HCT116 (cell line): ENCODE measurements at regions not wholly inside any gene's neighbourhood (a gene's known extent, or its start where the extent isn't known, plus 50 kb on each side); places are given as distances from the start of the nearest gene placed in this dataset.

Experiments
- ATAC-seq: fragments of 200-7000 bp; cut with Tn5 transposase; 2 replicates; pipeline ENCODE4 v1.9.1; 2020; ENCODE audit warnings: mild to moderate bottlenecking, moderate library complexity
- BruUV-seq: library from RNA; stranded (reverse); fragments of 400-500 nt; replicated peaks from 2 replicates; lab custom pipeline; 2021; lab: Mats Ljungman, UMichigan
- CTCF ChIA-PET: fragments of 300-600 bp; sonication (Branson Sonifier 250); formaldehyde crosslinking; loops from one replicate; lab custom pipeline; 2021; ENCODE audit warnings: antibody characterized with exemption; lab: Charles Lee
- POLR2A ChIA-PET: fragments of 300-600, 350-600 bp; sonication (Branson Sonifier 250); formaldehyde crosslinking; loops from one replicate; lab custom pipeline; 2021; ENCODE audit warnings: antibody characterized with exemption; lab: Charles Lee
- RAD21 ChIA-PET, 2 experiments: fragments of 300-600 bp; sonication (Branson Sonifier 250); formaldehyde crosslinking; loops; one replicate each; lab custom pipeline; 2023; ENCODE audit warnings: low total read pairs in 2 of 2; ENCODE audit not compliant: uncharacterized antibody in 2 of 2, unreplicated experiment in 2 of 2, low non-redundant PET in 1 of 2; lab: Charles Lee
- DNase-seq: peaks from one replicate; pipeline ENCODE4 v3.0.0-alpha.2; 2010; ENCODE audit warnings: low read depth, low spot score
- H2AFZ ChIP-seq: fragments of 200-600 bp; shearing (Covaris generic), sonication (generic); 2 replicates; pipeline ENCODE4 v1.6.1; 2017; ENCODE audit warnings: low read depth, mixed run types, mixed read lengths, antibody characterized with exemption, low read length; ENCODE audit not compliant: poor library complexity, severe bottlenecking
- H3K27ac ChIP-seq: 2 replicates; pipeline ENCODE4 v1.5.1; 2012; ENCODE audit warnings: low read depth, low read length
- H3K27me3 ChIP-seq: fragments of 200-600 bp; sonication (generic); 2 replicates; pipeline ENCODE4 v1.6.1; 2016; ENCODE audit warnings: mixed run types, low read length, mixed read lengths; ENCODE audit not compliant: insufficient read depth
- H3K36me3 ChIP-seq, 2 experiments: fragments of 200-500 bp in 1 of 2; fragments of 200-600 bp in 1 of 2; sonication (Bioruptor generic) in 1 of 2; sonication (generic) in 1 of 2; 2 replicates each; pipeline versions ENCODE4 v1.5.1 to v1.6.1; 2014 to 2016; ENCODE audit warnings: low read length in 2 of 2, inconsistent platforms in 1 of 2, mixed read lengths in 1 of 2, mixed run types in 1 of 2; ENCODE audit not compliant: insufficient read depth in 2 of 2, control insufficient read depth in 1 of 2
- H3K4me1 ChIP-seq, 2 experiments: fragments of 200-600 bp in 1 of 2; sonication (generic) in 1 of 2; 2 replicates each; pipeline versions ENCODE4 v1.5.1 to v1.6.1; 2012 to 2017; ENCODE audit warnings: low read length in 2 of 2, inconsistent platforms in 1 of 2, mild to moderate bottlenecking in 1 of 2, mixed read lengths in 1 of 2, mixed run types in 1 of 2, moderate library complexity in 1 of 2; ENCODE audit not compliant: insufficient read depth in 2 of 2, control insufficient read depth in 1 of 2
- H3K4me2 ChIP-seq: fragments of 200-600 bp; sonication (generic); 2 replicates; pipeline ENCODE4 v1.6.1; 2017; ENCODE audit warnings: mixed run types, low read length, mixed read lengths
- H3K4me3 ChIP-seq, 2 experiments: fragments of 200-600 bp in 1 of 2; sonication (generic) in 1 of 2; replicated peaks in 1 of 2; 2 replicates each; pipeline ENCODE4 v1.5.1; 2011 to 2016; ENCODE audit warnings: low read length in 2 of 2, control low read depth in 1 of 2, low read depth in 1 of 2, mild to moderate bottlenecking in 1 of 2, mixed read lengths in 1 of 2, mixed run types in 1 of 2
- H3K79me2 ChIP-seq: fragments of 200-600 bp; sonication (generic); 2 replicates; pipeline ENCODE4 v1.6.1; 2017; ENCODE audit warnings: mild to moderate bottlenecking, mixed run types, low read length, moderate library complexity, mixed read lengths; ENCODE audit not compliant: insufficient read depth
- H3K9ac ChIP-seq: fragments of 200-600 bp; sonication (generic); 2 replicates; pipeline ENCODE4 v1.6.1; 2016; ENCODE audit warnings: low read length, mixed read lengths
- H3K9me2 ChIP-seq: fragments of 200-600 bp; sonication (generic), shearing (Covaris generic); 2 replicates; pipeline ENCODE4 v1.6.1; 2017; ENCODE audit warnings: mixed run types, mild to moderate bottlenecking, moderate library complexity; ENCODE audit not compliant: insufficient read depth
- H3K9me3 ChIP-seq, 2 experiments: fragments of 200-500 bp in 1 of 2; fragments of 200-600 bp in 1 of 2; sonication (Bioruptor generic) in 1 of 2; sonication (generic) in 1 of 2; 2 replicates each; pipeline ENCODE4 v1.6.1; 2014 to 2017; ENCODE audit warnings: low read length in 2 of 2, mixed read lengths in 2 of 2, inconsistent platforms in 1 of 2, low read depth in 1 of 2, mild to moderate bottlenecking in 1 of 2, mixed run types in 1 of 2, moderate library complexity in 1 of 2; ENCODE audit not compliant: control insufficient read depth in 1 of 2, insufficient read depth in 1 of 2
- H4K20me1 ChIP-seq: fragments of 200-600 bp; sonication (generic), shearing (Covaris generic); 2 replicates; pipeline ENCODE4 v1.6.1; 2017; ENCODE audit warnings: mixed run types, mild to moderate bottlenecking, moderate library complexity; ENCODE audit not compliant: insufficient read depth
- CEBPB ChIP-seq: IDR thresholded peaks from 2 replicates; pipeline ENCODE4 v1.6.1; 2012; ENCODE audit warnings: low read depth
- EGR1 ChIP-seq: IDR thresholded peaks from 2 replicates; pipeline ENCODE4 v1.6.1; 2012; ENCODE audit warnings: low read depth
- EZH2 ChIP-seq: fragments of 200-600 bp; sonication (generic); IDR thresholded peaks from 2 replicates; pipeline ENCODE4 v1.6.1; 2017; ENCODE audit warnings: antibody characterized with exemption, mixed run types
- FOSL1 ChIP-seq: IDR thresholded peaks from 2 replicates; pipeline ENCODE4 v1.6.1; 2012; ENCODE audit warnings: low read depth
- JUND ChIP-seq: IDR thresholded peaks from 2 replicates; pipeline ENCODE4 v1.6.1; 2012
- POLR2A ChIP-seq: IDR thresholded peaks from 2 replicates; pipeline ENCODE4 v1.7.0; 2011; ENCODE audit warnings: borderline replicate concordance; ENCODE audit not compliant: insufficient read depth, insufficient read length; ENCODE audit errors: extremely low read depth
- POLR2AphosphoS5 ChIP-seq: IDR thresholded peaks from 2 replicates; pipeline ENCODE4 v1.6.1; 2011; ENCODE audit warnings: mild to moderate bottlenecking, low read depth, low read length, moderate library complexity
- RAD21 ChIP-seq: IDR thresholded peaks from 2 replicates; pipeline ENCODE4 v1.6.1; 2012; ENCODE audit warnings: low read depth, mild to moderate bottlenecking
- SIN3A ChIP-seq: IDR thresholded peaks from 2 replicates; pipeline ENCODE4 v1.6.1; 2012; ENCODE audit warnings: low read depth
- SP1 ChIP-seq: IDR thresholded peaks from 2 replicates; pipeline ENCODE4 v1.6.1; 2012; ENCODE audit warnings: low read depth
- SRF ChIP-seq: IDR thresholded peaks from 2 replicates; pipeline ENCODE4 v1.6.1; 2012; ENCODE audit warnings: low read depth
- TCF7L2 ChIP-seq: IDR thresholded peaks from 2 replicates; pipeline ENCODE4 v1.7.0; 2011; ENCODE audit warnings: borderline replicate concordance, inconsistent platforms; ENCODE audit not compliant: insufficient read depth, insufficient read length; ENCODE audit errors: extremely low read depth
- YY1 ChIP-seq: IDR thresholded peaks from 2 replicates; pipeline ENCODE4 v1.6.1; 2011; ENCODE audit warnings: low read length, low read depth, moderate library complexity, mild to moderate bottlenecking; ENCODE audit not compliant: insufficient replicate concordance; ENCODE audit errors: extremely low read depth
- ZNF274 ChIP-seq: fragments of 200-500 bp; sonication (Bioruptor generic); IDR thresholded peaks from 2 replicates; pipeline ENCODE4 v1.6.1; 2014; ENCODE audit warnings: mild to moderate bottlenecking, low read depth, low read length, inconsistent platforms
- intact Hi-C: fragments of 100-400 bp; cut with micrococcal nuclease; formaldehyde crosslinking; loops from 2 replicates; pipeline ENCODE4 v1.10.0; 2022
- TF ChIP-seq, protein P1 (sequence below): IDR thresholded peaks from 2 replicates; pipeline ENCODE4 v1.6.1; 2011; ENCODE audit warnings: mild to moderate bottlenecking, low read length, moderate library complexity; ENCODE audit not compliant: insufficient replicate concordance; ENCODE audit errors: extremely low read depth

DNA sequence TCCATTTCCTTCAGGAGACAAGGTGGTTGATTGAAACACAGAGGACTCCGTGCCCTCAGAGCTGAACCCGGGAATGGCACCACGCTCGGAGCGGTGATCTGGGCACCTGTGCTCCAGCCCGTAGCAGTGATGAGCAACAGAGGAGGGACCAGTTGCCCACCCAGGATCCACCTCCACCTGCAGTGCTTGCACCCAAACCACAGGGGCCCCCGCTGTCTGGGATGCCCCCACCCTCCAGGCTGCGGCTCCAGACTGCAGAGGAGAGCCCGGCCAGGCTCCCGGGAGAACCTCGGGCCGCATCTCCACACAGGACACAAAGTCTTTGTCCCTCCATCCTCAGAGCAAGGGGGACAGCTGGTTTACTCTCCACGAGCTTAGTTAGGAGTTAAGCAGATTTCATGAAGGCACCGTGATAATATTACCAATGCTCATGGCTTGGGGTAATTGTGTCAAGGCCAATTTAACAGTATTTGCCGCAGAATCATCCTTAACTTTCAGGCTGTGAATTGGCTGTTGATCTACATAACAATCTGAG, 100.6 kb downstream of the TNFAIP2 start:
- Histone ChIP-seq H3K27ac (no peak overlapping the region), H3K79me2 (no peaks in the 10 kb centered on the region), H3K4me3 (no peak overlapping the region), H3K27me3 (no peaks in the 10 kb centered on the region), H2AFZ (no peak overlapping the region), H3K9ac (no peak overlapping the region), H3K4me1 (no peaks in the 10 kb centered on the region), H3K9me3 (no peaks in the 10 kb centered on the region), H4K20me1 (no peaks in the 10 kb centered on the region), H3K4me2 (no peak overlapping the region), H3K36me3 (no peaks in the 10 kb centered on the region), H3K9me2 (no peaks in the 10 kb centered on the region)
- ATAC-seq (no peak), DNase-seq (no peak)
- ChIA-PET RAD21 (no interaction called here), POLR2A (no interaction called here), CTCF (no interaction called here)
- intact Hi-C loops: no loop called here
- no peak for TF ChIP-seq ZNF274
- TF ChIP-seq, protein P1, sequence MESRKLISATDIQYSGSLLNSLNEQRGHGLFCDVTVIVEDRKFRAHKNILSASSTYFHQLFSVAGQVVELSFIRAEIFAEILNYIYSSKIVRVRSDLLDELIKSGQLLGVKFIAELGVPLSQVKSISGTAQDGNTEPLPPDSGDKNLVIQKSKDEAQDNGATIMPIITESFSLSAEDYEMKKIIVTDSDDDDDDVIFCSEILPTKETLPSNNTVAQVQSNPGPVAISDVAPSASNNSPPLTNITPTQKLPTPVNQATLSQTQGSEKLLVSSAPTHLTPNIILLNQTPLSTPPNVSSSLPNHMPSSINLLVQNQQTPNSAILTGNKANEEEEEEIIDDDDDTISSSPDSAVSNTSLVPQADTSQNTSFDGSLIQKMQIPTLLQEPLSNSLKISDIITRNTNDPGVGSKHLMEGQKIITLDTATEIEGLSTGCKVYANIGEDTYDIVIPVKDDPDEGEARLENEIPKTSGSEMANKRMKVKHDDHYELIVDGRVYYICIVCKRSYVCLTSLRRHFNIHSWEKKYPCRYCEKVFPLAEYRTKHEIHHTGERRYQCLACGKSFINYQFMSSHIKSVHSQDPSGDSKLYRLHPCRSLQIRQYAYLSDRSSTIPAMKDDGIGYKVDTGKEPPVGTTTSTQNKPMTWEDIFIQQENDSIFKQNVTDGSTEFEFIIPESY: no peak
- TF ChIP-seq EGR1: no peak
- TF ChIP-seq JUND: no peak
- no peak for TF ChIP-seq RAD21
- no peak for TF ChIP-seq POLR2AphosphoS5
- TF ChIP-seq YY1: no peak
- TF ChIP-seq TCF7L2: no peak
- no peak for TF ChIP-seq CEBPB
- TF ChIP-seq SIN3A: no peak
- no peak for TF ChIP-seq SRF
- no peak for TF ChIP-seq SP1
- no peak for TF ChIP-seq EZH2
- TF ChIP-seq POLR2A: no peak
- TF ChIP-seq FOSL1: no peak
- no TSS peak for BruUV-seq
